Upper lobe of right lung (tissue), 1 donor: ENCODE measurements at regions not wholly inside any gene's neighbourhood (a gene's known extent, or its start where the extent isn't known, plus 50 kb on each side); places are given as distances from the start of the nearest gene placed in this dataset.

ENCODE experiments used
- ATAC-seq: fragments of 200-7000 bp; cut with Tn5 transposase; one replicate; pipeline ENCODE4 v1.9.1; 2020; ENCODE audit warnings: mild to moderate bottlenecking, moderate library complexity
- DNase-seq: peaks from one replicate; pipeline ENCODE4 v3.0.0-alpha.2; 2020
- H3K27ac ChIP-seq: fragments of 200-600 bp; one replicate; pipeline ENCODE4 v1.8.0; 2022
- H3K27me3 ChIP-seq: fragments of 200-600 bp; one replicate; pipeline ENCODE4 v1.8.0; 2022; ENCODE audit warnings: mild to moderate bottlenecking
- H3K36me3 ChIP-seq: fragments of 200-600 bp; one replicate; pipeline ENCODE4 v1.8.0; 2022
- H3K4me1 ChIP-seq: fragments of 200-600 bp; one replicate; pipeline ENCODE4 v1.8.0; 2022
- H3K4me3 ChIP-seq: fragments of 200-600 bp; one replicate; pipeline ENCODE4 v1.8.0; 2022; ENCODE audit warnings: mild to moderate bottlenecking
- H3K9me3 ChIP-seq: fragments of 200-600 bp; one replicate; pipeline ENCODE4 v1.8.0; 2022
- intact Hi-C: fragments of 100-400 bp; cut with DNase I; formaldehyde crosslinking; loops from one replicate; pipeline ENCODE4 v1.11.0; 2022
- TF ChIP-seq, protein P1 (sequence below): fragments of 200-600 bp; IDR thresholded peaks from one replicate; pipeline ENCODE4 v1.8.0; 2022; ENCODE audit warnings: antibody characterized with exemption
- donor health status: DM: no; HTN: yes; CAD: no; lungs with severe emphysema.

DNA sequence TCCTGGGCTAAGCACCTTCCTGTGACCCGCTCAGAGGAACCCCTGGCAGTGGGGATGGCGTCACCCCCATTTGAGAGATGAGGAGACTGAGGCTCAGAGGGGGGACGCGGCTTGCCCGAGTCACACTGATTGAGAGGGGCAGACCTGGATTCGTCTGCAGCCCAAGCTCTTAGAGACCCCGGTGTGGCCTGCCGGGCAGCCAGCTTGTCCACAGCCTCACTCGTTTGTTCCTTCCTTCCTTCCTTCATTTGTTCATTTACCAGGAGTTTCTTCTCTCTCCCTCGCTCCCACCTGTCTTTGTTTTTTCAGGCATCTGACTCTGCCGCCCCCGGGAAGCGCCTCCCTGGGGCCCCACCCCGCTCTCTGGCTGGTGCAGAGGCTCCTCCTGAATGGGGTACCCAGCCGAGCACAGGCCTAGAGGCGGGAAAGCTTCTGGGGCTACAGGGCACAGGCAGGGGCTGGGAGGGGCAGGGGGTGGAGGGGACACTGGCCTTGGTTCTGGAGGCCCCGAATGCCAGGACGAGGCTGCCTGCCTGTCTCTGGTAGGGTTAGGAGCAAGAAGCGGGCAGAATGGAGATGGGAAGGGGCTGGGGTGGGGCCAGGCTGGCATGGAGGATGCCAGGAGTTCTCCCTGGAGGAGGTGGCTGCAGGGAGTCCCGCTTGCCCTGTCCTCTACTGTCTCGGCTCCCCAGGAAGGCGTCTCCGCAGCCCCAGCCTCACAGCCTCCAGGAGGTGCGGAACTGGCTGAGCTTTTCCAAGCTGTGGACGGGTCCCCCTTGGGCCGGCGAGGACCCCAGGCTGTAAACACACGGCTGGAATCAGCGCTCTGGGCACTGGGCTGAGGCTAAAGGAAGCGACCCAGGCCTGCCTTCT lies 91.6 kb downstream of the UNCX start:
- ATAC-seq (no peak), DNase-seq (no peak)
- no peaks in the 10 kb centered on the region for H3K36me3 ChIP-seq
- TF ChIP-seq, protein P1, sequence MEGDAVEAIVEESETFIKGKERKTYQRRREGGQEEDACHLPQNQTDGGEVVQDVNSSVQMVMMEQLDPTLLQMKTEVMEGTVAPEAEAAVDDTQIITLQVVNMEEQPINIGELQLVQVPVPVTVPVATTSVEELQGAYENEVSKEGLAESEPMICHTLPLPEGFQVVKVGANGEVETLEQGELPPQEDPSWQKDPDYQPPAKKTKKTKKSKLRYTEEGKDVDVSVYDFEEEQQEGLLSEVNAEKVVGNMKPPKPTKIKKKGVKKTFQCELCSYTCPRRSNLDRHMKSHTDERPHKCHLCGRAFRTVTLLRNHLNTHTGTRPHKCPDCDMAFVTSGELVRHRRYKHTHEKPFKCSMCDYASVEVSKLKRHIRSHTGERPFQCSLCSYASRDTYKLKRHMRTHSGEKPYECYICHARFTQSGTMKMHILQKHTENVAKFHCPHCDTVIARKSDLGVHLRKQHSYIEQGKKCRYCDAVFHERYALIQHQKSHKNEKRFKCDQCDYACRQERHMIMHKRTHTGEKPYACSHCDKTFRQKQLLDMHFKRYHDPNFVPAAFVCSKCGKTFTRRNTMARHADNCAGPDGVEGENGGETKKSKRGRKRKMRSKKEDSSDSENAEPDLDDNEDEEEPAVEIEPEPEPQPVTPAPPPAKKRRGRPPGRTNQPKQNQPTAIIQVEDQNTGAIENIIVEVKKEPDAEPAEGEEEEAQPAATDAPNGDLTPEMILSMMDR, result no peak
- peaks cover 58% of the 10 kb centered on the region for H3K27me3 ChIP-seq
- no peak overlapping the region for H3K4me3 ChIP-seq
- intact Hi-C loops, result no loop called here
- no peaks in the 10 kb centered on the region for H3K4me1 ChIP-seq
- H3K27ac ChIP-seq, result no peak overlapping the region
- no peaks in the 10 kb centered on the region for H3K9me3 ChIP-seq

DNA sequence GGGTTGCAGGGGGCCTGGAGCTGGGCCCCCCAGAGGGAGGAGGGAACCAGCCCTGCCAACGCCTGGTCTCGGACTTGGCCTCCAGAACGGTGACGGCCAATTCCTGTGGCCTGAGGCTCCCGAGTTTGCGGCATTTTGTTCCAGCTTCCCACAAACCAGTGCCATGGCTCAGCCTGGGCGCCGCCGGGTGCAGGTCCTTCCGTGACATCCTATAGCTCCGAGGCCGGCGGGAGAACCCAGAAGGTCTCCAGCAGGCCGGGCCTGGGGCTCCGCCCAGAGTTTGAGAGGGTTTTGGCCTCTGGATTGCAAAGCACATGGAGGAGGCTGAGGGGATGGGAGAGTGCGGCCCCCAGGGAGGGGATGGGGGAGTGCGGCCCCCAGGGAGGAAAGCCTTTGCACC lies 92.6 kb downstream of the UNCX start:
- ATAC-seq, result no peak
- Histone ChIP-seq H3K4me1 (no peaks in the 10 kb centered on the region), H3K27ac (no peak overlapping the region), H3K4me3 (no peak overlapping the region), H3K36me3 (no peaks in the 10 kb centered on the region), H3K9me3 (no peaks in the 10 kb centered on the region), H3K27me3 (peaks cover 63% of the 10 kb centered on the region)
- peak; percentile 54 for DNase-seq
- intact Hi-C loops, result no loop called here
- TF ChIP-seq, protein P1, result no peak

DNA sequence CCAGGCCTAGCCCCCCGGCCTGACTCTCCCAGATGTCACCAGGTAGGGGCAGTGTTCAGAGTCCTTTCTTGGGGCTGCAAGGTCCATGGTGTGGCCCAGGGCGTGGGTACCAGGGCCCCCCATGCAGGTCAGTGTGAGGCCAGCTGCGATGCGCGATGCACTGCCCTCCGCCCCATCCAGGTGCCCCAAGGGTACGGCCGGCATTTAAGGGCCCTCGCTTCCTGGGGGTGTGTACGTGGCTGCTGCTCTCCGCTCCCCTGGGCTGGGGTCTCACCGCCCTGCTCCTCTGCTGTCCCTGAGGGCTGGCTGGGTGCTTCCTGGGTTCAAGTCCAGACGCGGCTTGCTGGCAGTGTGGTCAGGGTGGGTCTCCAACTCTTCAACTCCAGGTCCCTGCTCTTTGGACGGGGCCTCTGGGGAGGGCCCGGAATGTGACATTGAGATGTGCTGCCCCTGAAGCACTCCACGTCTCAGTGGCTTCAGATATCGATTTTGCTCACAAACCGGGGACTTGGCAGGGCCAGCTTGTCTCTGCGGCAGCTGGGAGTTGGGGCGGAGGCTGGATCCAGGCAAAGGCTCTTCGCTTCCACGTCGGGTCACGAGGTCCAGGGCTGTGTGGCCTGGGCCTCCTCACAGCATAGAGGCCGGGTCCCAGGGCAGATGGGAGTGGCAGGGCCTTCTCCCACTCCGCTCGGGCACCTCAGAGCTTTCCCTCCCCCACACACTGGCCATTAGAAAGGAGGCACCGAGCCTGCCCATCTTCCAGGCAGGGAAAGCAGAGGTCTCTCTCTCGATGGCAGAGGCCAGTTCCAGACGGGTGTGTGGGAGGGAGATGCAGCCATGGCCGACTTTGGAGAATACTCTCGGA lies 93.2 kb downstream of the UNCX start:
- H3K27me3 ChIP-seq, result peaks cover 68% of the 10 kb centered on the region
- DNase-seq, result peak; percentile 54

DNA sequence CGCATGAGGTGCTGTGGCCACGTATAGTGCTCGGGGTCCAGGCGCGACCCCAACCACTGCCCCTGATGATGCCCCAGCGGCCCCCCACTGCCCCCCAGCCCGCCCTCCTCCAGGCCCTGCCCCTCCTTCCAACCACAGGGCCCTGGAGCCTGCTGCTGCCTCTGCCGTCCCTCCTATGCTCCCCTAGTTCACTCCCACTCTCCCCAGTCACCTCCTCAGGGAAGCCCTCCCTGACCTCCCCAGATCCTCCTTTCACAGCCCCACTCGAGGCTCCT lies 93.8 kb downstream of the UNCX start:
- TF ChIP-seq, protein P1, result no peak
- H3K27ac ChIP-seq, result no peak overlapping the region
- H3K4me1 ChIP-seq, result no peaks in the 10 kb centered on the region
- ATAC-seq (no peak), DNase-seq (no peak)
- no peak overlapping the region for H3K4me3 ChIP-seq
- no peaks in the 10 kb centered on the region for H3K36me3 ChIP-seq
- peaks cover 69% of the 10 kb centered on the region for H3K27me3 ChIP-seq
- intact Hi-C loops, result no loop called here
- no peaks in the 10 kb centered on the region for H3K9me3 ChIP-seq

More for the DNA sequence above, 93.2 kb downstream of the UNCX start:
- intact Hi-C loops, result no loop called here
- Histone ChIP-seq H3K36me3 (no peaks in the 10 kb centered on the region), H3K4me3 (no peak overlapping the region), H3K27ac (no peak overlapping the region), H3K4me1 (no peaks in the 10 kb centered on the region), H3K9me3 (no peaks in the 10 kb centered on the region)
- TF ChIP-seq, protein P1, result no peak
- no peak for ATAC-seq

DNA sequence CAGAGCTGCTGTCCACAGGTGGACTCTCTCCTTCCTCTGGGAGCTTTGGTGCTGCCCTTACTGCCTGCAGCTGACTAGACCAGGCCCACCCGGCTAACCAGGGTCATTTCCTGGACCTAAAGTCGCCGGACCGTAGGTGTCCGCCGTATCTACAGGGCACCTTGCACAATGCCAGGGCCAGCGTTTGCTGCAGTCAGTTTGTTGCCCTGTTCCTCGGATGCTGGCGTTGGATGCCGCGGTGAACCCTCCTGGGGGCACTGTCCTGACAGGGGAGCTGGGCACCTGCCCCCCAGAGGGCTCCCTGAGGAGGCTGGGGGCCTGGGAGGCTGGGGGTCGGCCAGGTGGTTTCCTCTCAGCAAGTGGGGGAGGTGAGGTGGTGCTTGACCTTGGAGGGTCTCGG lies 96.6 kb downstream of the UNCX start:
- no peaks in the 10 kb centered on the region for H3K4me1 ChIP-seq
- DNase-seq (no peak), ATAC-seq (no peak)
- no peak overlapping the region for H3K4me3 ChIP-seq
- H3K27me3 ChIP-seq, result peaks cover 55% of the 10 kb centered on the region
- H3K9me3 ChIP-seq, result no peaks in the 10 kb centered on the region
- no peaks in the 10 kb centered on the region for H3K36me3 ChIP-seq
- TF ChIP-seq, protein P1, result no peak
- H3K27ac ChIP-seq, result no peak overlapping the region
- intact Hi-C loops, result no loop called here
